ENCODE measurements at regions not wholly inside any gene's neighbourhood (a gene's known extent, or its start where the extent isn't known, plus 50 kb on each side); places are given as distances from the start of the nearest gene placed in this dataset.
A peak's percentile ranks its signal among the peaks of the same experiment; 100 is the strongest.
"Not testable (repeated sequence)": the region's sequence is repeated elsewhere in the genome, so short reads cannot be mapped to it uniquely, and the experiment has no call there.

DNA sequence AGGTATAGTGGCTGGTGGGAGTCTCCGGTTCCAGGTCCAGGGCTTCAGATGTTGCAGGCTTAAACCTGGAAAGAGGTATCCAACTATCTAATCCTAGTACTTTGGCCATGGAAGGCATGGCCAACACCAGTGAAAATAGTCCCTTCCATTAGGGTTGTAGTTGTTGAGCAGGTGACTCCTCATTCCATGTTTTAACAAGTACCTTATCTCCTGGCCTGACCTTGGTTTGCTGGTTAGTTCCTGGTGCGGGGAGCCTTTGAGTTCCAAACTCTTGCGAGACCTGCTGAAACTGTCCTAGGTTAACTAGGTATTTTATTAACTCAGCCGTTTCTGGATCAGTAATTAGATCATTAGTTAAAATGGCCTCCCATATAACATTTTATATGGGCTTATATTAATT lies 128.9 kb downstream of the GPCPD1 start:
- peaks cover 5% of the 10 kb centered on the region for H3K27me3 Mint-ChIP-seq (ENCODE audit: insufficient read depth, low read depth)
- DNase-seq (ENCODE audit: low spot score): no peak

GRCh38 chr20:5480824-5481600 lies 129.8 kb downstream of the GPCPD1 start:
- Mint-ChIP-seq H3K27ac (no peak overlapping the region), H3K36me3 (no peaks in the 10 kb centered on the region), H3K9me3 (no peaks in the 10 kb centered on the region), H3K4me1 (peaks cover 4% of the 10 kb centered on the region), H3K27me3 (ENCODE audit: insufficient read depth, low read depth) (peaks cover 5% of the 10 kb centered on the region), H3K4me3 (no peak overlapping the region)
- H3K79me2 ChIP-seq (ENCODE audit: low read depth): no peaks in the 10 kb centered on the region
- H3F3A ChIP-seq (ENCODE audit: low read depth): no peaks in the 10 kb centered on the region
- H3K9me3 ChIP-seq (ENCODE audit: low read depth): no peaks in the 10 kb centered on the region
- no peak for DNase-seq (ENCODE audit: low spot score)
- H3K27ac ChIP-seq: no peak overlapping the region
- H4K20me1 ChIP-seq (ENCODE audit: low read depth): no peaks in the 10 kb centered on the region
- H3K9ac ChIP-seq: no peak overlapping the region
- H3K36me3 ChIP-seq: no peaks in the 10 kb centered on the region
- H3K4me2 ChIP-seq: no peak overlapping the region
- H3K4me3 ChIP-seq: no peak overlapping the region
- peaks cover 7% of the 10 kb centered on the region for H3K4me1 ChIP-seq
- no peaks in the 10 kb centered on the region for H3K27me3 ChIP-seq
- TF ChIP-seq EZH2phosphoT487 (IDR thresholded peaks at IDR 0.05): no peak
- no peak for TF ChIP-seq CTCF (IDR thresholded peaks at IDR 0.05)
- no peak for TF ChIP-seq EZH2 (IDR thresholded peaks at IDR 0.05)
- H2AFZ ChIP-seq (replicated peaks): no peak overlapping the region

More for the DNA sequence above, 128.9 kb downstream of the GPCPD1 start:
- Histone ChIP-seq H3K4me1 (peaks cover 7% of the 10 kb centered on the region), H3K27ac (no peak overlapping the region), H3F3A (ENCODE audit: low read depth) (no peaks in the 10 kb centered on the region), H4K20me1 (ENCODE audit: low read depth) (no peaks in the 10 kb centered on the region), H2AFZ (replicated peaks) (no peak overlapping the region), H3K9ac (no peak overlapping the region), H3K79me2 (ENCODE audit: low read depth) (no peaks in the 10 kb centered on the region), H3K4me3 (no peak overlapping the region), H3K9me3 (ENCODE audit: low read depth) (no peaks in the 10 kb centered on the region), H3K36me3 (no peaks in the 10 kb centered on the region), H3K27me3 (no peaks in the 10 kb centered on the region), H3K4me2 (peak overlapping the region; percentile 41)
- Mint-ChIP-seq H3K9me3 (no peaks in the 10 kb centered on the region), H3K4me3 (no peak overlapping the region), H3K27ac (no peak overlapping the region), H3K4me1 (peaks cover 4% of the 10 kb centered on the region), H3K36me3 (no peaks in the 10 kb centered on the region)
- TF ChIP-seq EZH2 (IDR thresholded peaks at IDR 0.05): no peak
- TF ChIP-seq CTCF (IDR thresholded peaks at IDR 0.05): no peak
- TF ChIP-seq EZH2phosphoT487 (IDR thresholded peaks at IDR 0.05): no peak

DNA sequence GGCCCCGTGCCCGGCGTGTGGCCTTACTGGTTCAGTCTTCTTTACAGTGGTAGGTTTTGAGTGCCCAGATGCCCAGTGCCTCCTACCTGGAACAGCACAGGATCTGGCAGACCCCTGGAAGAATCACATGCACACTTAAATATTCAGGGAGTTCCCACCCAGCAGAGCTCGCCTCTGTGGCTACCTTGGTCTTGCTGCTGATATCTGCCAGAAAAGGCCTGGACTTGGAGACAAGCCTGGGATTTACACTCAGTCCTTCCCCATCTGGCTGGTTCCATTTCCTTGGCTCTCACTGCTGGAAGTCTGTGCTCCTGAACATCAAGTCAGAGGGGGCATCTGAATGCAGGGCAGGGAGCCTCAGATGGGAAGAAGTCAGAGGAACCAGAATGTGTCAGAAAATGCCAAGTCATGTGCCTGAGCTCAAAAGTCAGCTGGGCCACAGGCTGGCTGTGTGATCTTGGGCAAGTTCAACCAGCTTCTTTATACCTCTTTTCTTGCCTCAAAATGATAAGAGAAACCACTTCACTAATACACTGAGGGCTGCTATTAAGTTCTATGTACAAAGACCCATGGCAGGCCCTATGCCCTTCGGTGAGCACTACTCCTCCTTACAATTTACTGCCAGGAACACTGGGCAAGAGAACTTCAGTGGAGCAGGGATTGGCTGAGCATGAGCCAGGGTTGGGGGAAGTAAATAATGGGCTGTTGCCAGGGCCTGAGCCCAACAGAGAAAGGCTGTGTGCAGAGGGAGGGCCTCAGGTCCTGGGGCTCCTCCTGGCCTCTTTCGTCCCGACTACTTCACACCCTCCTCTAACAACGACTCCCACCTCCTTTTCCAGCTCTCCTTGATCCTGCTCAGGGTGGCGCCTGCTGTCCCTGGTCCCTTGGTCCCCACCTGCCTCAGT lies 135.9 kb downstream of the GPCPD1 start:
- H3K4me3 ChIP-seq: no peak overlapping the region
- no peaks in the 10 kb centered on the region for H3K4me1 Mint-ChIP-seq
- no peak overlapping the region for H3K27ac Mint-ChIP-seq
- H3K4me2 ChIP-seq: no peak overlapping the region
- H3K36me3 ChIP-seq: no peaks in the 10 kb centered on the region
- no peak overlapping the region for H3K9ac ChIP-seq
- no peak overlapping the region for H3K4me3 Mint-ChIP-seq
- no peak for DNase-seq (ENCODE audit: low spot score)
- H4K20me1 ChIP-seq (ENCODE audit: low read depth): no peaks in the 10 kb centered on the region
- no peaks in the 10 kb centered on the region for H3K36me3 Mint-ChIP-seq
- H3K79me2 ChIP-seq (ENCODE audit: low read depth): no peaks in the 10 kb centered on the region
- no peaks in the 10 kb centered on the region for H3K9me3 Mint-ChIP-seq
- peaks cover 2% of the 10 kb centered on the region for H3K27me3 Mint-ChIP-seq (ENCODE audit: insufficient read depth, low read depth)
- H3K9me3 ChIP-seq (ENCODE audit: low read depth): no peaks in the 10 kb centered on the region
- H2AFZ ChIP-seq (replicated peaks): no peak overlapping the region
- no peak overlapping the region for H3K27ac ChIP-seq
- H3K4me1 ChIP-seq: no peaks in the 10 kb centered on the region
- H3K27me3 ChIP-seq: no peaks in the 10 kb centered on the region
- no peak for TF ChIP-seq EZH2 (IDR thresholded peaks at IDR 0.05)
- TF ChIP-seq EZH2phosphoT487 (IDR thresholded peaks at IDR 0.05): no peak
- TF ChIP-seq CTCF (IDR thresholded peaks at IDR 0.05): no peak
- no peaks in the 10 kb centered on the region for H3F3A ChIP-seq (ENCODE audit: low read depth)

- H3F3A ChIP-seq (ENCODE audit: low read depth); H3K4me2 ChIP-seq; H2AFZ ChIP-seq (replicated peaks); H3K27ac Mint-ChIP-seq; H3K36me3 Mint-ChIP-seq; H3K4me1 Mint-ChIP-seq; H3K9me3 ChIP-seq (ENCODE audit: low read depth); H3K9me3 Mint-ChIP-seq; H3K27me3 Mint-ChIP-seq (ENCODE audit: insufficient read depth, low read depth); H3K79me2 ChIP-seq (ENCODE audit: low read depth); DNase-seq (ENCODE audit: low spot score); H3K27me3 ChIP-seq; H3K9ac ChIP-seq; H3K36me3 ChIP-seq; H3K4me3 Mint-ChIP-seq; H3K4me3 ChIP-seq; H4K20me1 ChIP-seq (ENCODE audit: low read depth); H3K4me1 ChIP-seq; H3K27ac ChIP-seq: not testable (repeated sequence)
Observed at GRCh38 chr20:5471866-5472265, 138.9 kb downstream of the GPCPD1 start.

Measured in neural progenitor cell (in vitro differentiated cells).